H4 (cell line): ENCODE measurements at regions not wholly inside any gene's neighbourhood (a gene's known extent, or its start where the extent isn't known, plus 50 kb on each side); places are given as distances from the start of the nearest gene placed in this dataset.

Experiments
- DNase-seq: peaks from one replicate; pipeline ENCODE4 v3.0.0-alpha.2; 2015; ENCODE audit warnings: low spot score

GRCh38 chr12:127861406-127861805 lies 405.6 kb upstream of the TMEM132C start:
- DNase-seq, result no peak

DNA sequence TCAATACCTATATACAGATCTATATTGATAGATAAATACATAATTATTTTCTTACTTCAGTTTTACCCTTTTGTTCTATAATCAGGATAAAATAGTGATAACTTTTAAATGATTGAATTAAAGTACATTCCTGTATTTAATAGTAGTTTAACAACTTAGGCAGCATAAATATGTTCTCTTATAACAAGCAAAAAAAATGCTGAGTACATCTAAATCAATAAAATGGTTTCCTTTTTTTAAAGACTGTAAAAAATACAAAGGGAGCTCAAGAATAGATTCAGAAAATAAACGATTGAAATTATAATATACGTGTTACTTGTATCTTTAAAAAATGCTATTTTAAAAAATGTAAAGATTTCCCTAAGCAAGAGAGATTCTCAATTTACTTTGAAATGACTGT lies 393.7 kb upstream of the TMEM132C start:
- DNase-seq, result no peak

GRCh38 chr12:127881371-127882140 lies 385.4 kb upstream of the TMEM132C start:
- DNase-seq, result no peak

GRCh38 chr12:127883013-127883412 lies 384.0 kb upstream of the TMEM132C start:
- DNase-seq, result no peak

- DNase-seq, result no peak
Observed at GRCh38 chr12:127885954-127886750, 380.8 kb upstream of the TMEM132C start.

- no peak for DNase-seq
Observed at GRCh38 chr12:127886827-127887226, 380.1 kb upstream of the TMEM132C start.

GRCh38 chr12:127888943-127889719 lies 377.8 kb upstream of the TMEM132C start:
- DNase-seq, result no peak

- DNase-seq, result peak; percentile 13
Observed at GRCh38 chr12:127893895-127894609, 372.9 kb upstream of the TMEM132C start.

GRCh38 chr12:127896661-127897060 lies 370.3 kb upstream of the TMEM132C start:
- no peak for DNase-seq

DNA sequence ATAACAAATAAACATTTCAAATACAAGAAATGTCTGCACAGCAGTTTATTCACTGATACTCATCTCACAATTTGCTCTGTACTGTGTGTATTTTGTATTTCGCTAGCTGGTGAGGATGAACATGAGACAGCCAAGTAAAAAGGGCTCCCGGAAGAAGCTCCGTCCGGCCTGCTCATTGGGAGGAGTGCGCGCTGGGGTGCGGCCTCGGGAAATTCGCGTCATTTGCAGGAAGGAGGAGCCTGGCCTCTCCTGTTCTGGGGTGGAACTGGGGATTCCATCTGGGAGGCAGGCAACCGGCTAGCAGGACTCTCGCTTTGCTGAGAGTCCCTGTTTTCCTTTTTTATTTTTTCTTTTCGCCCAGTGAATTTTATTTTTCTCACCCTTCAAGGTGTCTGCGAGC lies 368.4 kb upstream of the TMEM132C start:
- DNase-seq, result no peak

DNA sequence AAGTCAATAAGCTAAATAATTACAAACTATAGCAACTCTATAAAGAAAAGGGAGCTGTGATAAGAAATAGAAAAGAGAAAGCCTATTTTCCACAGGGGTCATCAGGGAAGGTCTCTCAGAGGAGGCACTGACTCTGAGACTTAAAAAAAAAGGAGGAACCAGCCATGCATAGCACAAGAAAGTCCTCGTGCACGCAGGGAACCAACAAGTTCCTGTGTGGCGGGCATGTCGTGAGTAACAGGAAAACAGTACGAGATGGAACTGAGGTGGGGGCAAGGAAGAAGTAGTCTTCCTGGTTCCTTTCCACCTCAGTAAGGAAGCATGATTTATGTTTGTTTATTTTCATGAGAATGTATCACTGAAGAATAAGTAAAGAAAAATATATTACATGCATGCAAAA lies 367.0 kb upstream of the TMEM132C start:
- DNase-seq, result no peak

DNA sequence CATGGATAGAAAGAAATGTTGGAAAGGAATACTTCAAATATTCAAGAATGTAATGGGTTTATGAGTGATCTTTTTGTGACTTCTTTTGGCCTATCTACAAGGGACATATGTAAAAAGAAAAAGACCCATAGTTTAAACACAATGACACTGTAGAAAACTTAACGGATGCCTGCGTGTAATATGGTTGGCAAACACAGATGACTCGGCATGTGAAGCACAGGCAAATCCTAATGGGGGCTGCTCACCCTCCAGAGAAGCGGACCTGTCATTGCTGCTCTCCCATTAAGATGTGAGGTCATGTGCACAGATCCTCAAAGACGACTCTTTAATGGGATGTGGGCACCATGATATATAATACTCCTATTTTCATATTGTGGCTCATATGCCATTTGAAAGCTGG lies 366.6 kb upstream of the TMEM132C start:
- no peak for DNase-seq

DNA sequence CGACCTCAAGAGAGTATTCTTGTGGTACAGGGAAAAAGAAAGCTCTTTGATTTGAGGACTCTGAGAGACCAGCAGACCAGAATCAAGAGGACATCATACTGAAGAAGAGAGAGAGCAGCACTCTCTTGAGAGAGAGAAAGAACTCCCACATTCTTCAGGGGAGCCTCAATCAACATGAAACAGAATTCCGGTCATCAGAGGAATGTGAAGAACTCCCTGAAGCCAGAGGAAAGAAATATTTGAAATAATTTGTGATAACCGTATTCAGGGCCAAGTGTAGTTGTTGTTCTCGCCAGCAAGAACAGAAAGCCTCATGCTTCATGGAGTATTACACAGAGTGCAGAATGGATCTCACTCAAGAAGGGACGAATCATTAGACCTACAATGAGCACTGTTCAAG lies 363.8 kb upstream of the TMEM132C start:
- DNase-seq, result no peak

GRCh38 chr12:127909041-127909440 lies 357.9 kb upstream of the TMEM132C start:
- DNase-seq, result no peak

DNA sequence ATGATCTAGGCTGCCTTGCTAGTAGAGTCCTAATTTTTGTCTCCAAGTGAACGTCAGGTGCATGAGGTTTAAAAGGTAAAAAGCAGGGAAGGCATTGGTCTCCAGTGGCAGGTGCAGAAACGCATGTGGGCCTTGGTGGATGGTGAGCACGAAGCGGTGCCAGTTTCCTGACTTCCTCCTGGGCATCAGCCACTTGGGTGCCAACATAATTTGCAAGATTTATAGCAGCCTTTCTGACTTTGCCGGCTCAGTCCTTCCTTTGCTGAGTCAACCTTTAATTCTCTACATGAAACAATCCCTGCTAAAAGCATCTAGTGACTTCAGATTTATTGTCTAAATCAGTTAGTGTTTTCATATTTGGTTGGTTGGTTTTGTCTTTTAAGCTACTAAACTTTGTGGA lies 355.7 kb upstream of the TMEM132C start:
- no peak for DNase-seq

DNA sequence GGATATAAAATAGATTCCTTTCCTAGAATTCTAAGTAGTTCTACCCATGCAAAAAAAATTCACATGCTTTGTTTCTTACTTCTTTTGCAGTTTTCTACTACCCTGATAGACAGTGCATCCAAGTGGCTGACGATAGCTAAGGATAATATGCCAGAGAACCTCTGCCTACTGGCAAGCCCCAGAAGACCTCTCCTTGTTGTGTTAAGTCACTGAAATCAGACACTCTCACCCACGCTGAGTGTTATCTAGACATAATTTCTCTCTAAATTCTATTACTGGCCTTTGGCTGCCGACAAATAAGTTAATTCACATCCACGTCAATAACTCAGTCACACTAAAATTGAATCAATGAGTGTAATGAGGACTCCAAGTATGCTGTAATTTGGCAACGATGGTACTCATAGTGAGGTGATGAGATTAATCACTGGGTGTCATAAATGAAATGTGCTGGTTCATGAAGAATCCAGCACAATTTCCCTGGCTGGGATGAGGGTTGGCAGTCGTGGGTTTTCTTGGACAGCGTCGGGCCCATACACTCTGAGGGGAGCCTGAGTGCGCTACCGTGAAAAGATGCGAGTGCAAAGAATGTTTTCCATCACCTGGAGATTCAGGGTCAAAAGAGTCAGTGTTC lies 354.8 kb upstream of the TMEM132C start:
- no peak for DNase-seq

- no peak for DNase-seq
Observed at GRCh38 chr12:127923501-127923900, 343.5 kb upstream of the TMEM132C start.

- peak; percentile 39 for DNase-seq
Observed at GRCh38 chr12:127925971-127926370, 341.0 kb upstream of the TMEM132C start.

- no peak for DNase-seq
Observed at GRCh38 chr12:127928178-127928577, 338.8 kb upstream of the TMEM132C start.

GRCh38 chr12:127928615-127929571 lies 338.1 kb upstream of the TMEM132C start:
- peak; percentile 33 for DNase-seq
